ENCODE measurements at regions not wholly inside any gene's neighbourhood (a gene's known extent, or its start where the extent isn't known, plus 50 kb on each side); places are given as distances from the start of the nearest gene placed in this dataset.
A peak's percentile ranks its signal among the peaks of the same experiment; 100 is the strongest.

- no peak overlapping the region for H3K4me3 ChIP-seq
- no peaks in the 10 kb centered on the region for H3K36me3 ChIP-seq
- no peak for DNase-seq
- no peaks in the 10 kb centered on the region for H3K9me3 ChIP-seq
- H3K27ac ChIP-seq = no peak overlapping the region
- H3K4me1 ChIP-seq = no peaks in the 10 kb centered on the region
- intact Hi-C loops (cut with DNase I; ENCODE audit: low total_unique reads) = no loop called here
- H3K27me3 ChIP-seq (replicated peaks in 1 of 7) = peaks cover 0 to 24% (median 0%) of the 10 kb centered on the region in 7 donors
- no peak for TF ChIP-seq POLR2AphosphoS5 (IDR thresholded peaks at IDR 0.05)
- TF ChIP-seq CTCF (IDR thresholded peaks at IDR 0.05 in 8 of 11, conservative IDR thresholded peaks at IDR 0.05 in 3 of 11) = peak in 7 of 11 experiments; percentile 19 to 62 (median 53)
- no peak for TF ChIP-seq POLR2A (IDR thresholded peaks at IDR 0.05)
- 37 to 58% (median 42%) methylated on average over 14 to 19 of the region's 19 CpGs for WGBS, 5 donors
Measured at GRCh38 chr9:119961774-119962424, 592.7 kb upstream of the BRINP1 start.

GRCh38 chr9:119959846-119960545 lies 590.8 kb upstream of the BRINP1 start:
- Histone ChIP-seq H3K36me3 (no peaks in the 10 kb centered on the region), H3K4me3 (no peak overlapping the region), H3K4me1 (no peaks in the 10 kb centered on the region), H3K9me3 (no peaks in the 10 kb centered on the region), H3K27ac (no peak overlapping the region), H3K27me3 (replicated peaks in 1 of 7) (peaks cover 0 to 20% (median 0%) of the 10 kb centered on the region in 7 donors)
- TF ChIP-seq POLR2AphosphoS5 (IDR thresholded peaks at IDR 0.05) (no peak), CTCF (IDR thresholded peaks at IDR 0.05 in 8 of 11, conservative IDR thresholded peaks at IDR 0.05 in 3 of 11) (no peak), POLR2A (IDR thresholded peaks at IDR 0.05) (no peak)
- DNase-seq = no peak
- intact Hi-C loops (cut with DNase I; ENCODE audit: low total_unique reads) = no loop called here
- WGBS, 5 donors = 67 to 81% (median 70%) methylated on average over 6 of the region's 6 CpGs

- 64 to 72% (median 66%) methylated on average over 2 of the region's 2 CpGs for WGBS, 5 donors
- no peak for DNase-seq
- Histone ChIP-seq H3K4me1 (no peaks in the 10 kb centered on the region), H3K36me3 (no peaks in the 10 kb centered on the region), H3K27ac (no peak overlapping the region), H3K9me3 (no peaks in the 10 kb centered on the region), H3K4me3 (no peak overlapping the region), H3K27me3 (replicated peaks in 1 of 7) (no peaks in the 10 kb centered on the region)
- intact Hi-C loops (cut with DNase I; ENCODE audit: low total_unique reads) = no loop called here
- TF ChIP-seq POLR2A (IDR thresholded peaks at IDR 0.05) (no peak), POLR2AphosphoS5 (IDR thresholded peaks at IDR 0.05) (no peak), CTCF (IDR thresholded peaks at IDR 0.05 in 8 of 11, conservative IDR thresholded peaks at IDR 0.05 in 3 of 11) (no peak)
Measured at GRCh38 chr9:119956111-119956510, 586.9 kb upstream of the BRINP1 start.

GRCh38 chr9:119955276-119955675 lies 586.0 kb upstream of the BRINP1 start:
- 56 to 75% (median 64%) methylated on average over 3 of the region's 3 CpGs for WGBS, 5 donors
- Histone ChIP-seq H3K27me3 (replicated peaks in 1 of 7) (no peaks in the 10 kb centered on the region), H3K4me1 (no peaks in the 10 kb centered on the region), H3K36me3 (no peaks in the 10 kb centered on the region), H3K27ac (no peak overlapping the region), H3K4me3 (no peak overlapping the region), H3K9me3 (no peaks in the 10 kb centered on the region)
- TF ChIP-seq POLR2A (IDR thresholded peaks at IDR 0.05) (no peak), POLR2AphosphoS5 (IDR thresholded peaks at IDR 0.05) (no peak), CTCF (IDR thresholded peaks at IDR 0.05 in 8 of 11, conservative IDR thresholded peaks at IDR 0.05 in 3 of 11) (no peak)
- no peak for DNase-seq
- intact Hi-C loops (cut with DNase I; ENCODE audit: low total_unique reads) = no loop called here

All from spleen (tissue), 11 donors.